HEK293T (cell line): ENCODE measurements at regions not wholly inside any gene's neighbourhood (a gene's known extent, or its start where the extent isn't known, plus 50 kb on each side); places are given as distances from the start of the nearest gene placed in this dataset.

ENCODE experiments used
- ARNT ChIP-seq: fragments of 450-650 bp; IDR thresholded peaks from 2 replicates; pipeline ENCODE4 v1.6.1; 2017; ENCODE audit warnings: mild to moderate bottlenecking
- ELF4 ChIP-seq: fragments of 450-650 bp; IDR thresholded peaks from 2 replicates; pipeline ENCODE4 v1.6.1; 2017; ENCODE audit warnings: antibody characterized with exemption
- FOXK2 ChIP-seq: fragments of 450-650 bp; IDR thresholded peaks from 2 replicates; pipeline ENCODE4 v1.6.1; 2016; ENCODE audit warnings: mild to moderate bottlenecking
- FOXM1 ChIP-seq: fragments of 450-650 bp; IDR thresholded peaks from 2 replicates; pipeline ENCODE4 v1.6.1; 2017; ENCODE audit warnings: mild to moderate bottlenecking, borderline replicate concordance
- NFRKB ChIP-seq: fragments of 450-650 bp; IDR thresholded peaks from 2 replicates; pipeline ENCODE4 v1.6.1; 2016; ENCODE audit warnings: mild to moderate bottlenecking, moderate library complexity
- SP1 ChIP-seq: fragments of 450-650 bp; IDR thresholded peaks from 2 replicates; pipeline ENCODE4 v1.6.1; 2017
- ZNF384 ChIP-seq: fragments of 450-650 bp; IDR thresholded peaks from 2 replicates; pipeline ENCODE4 v1.6.1; 2016

DNA sequence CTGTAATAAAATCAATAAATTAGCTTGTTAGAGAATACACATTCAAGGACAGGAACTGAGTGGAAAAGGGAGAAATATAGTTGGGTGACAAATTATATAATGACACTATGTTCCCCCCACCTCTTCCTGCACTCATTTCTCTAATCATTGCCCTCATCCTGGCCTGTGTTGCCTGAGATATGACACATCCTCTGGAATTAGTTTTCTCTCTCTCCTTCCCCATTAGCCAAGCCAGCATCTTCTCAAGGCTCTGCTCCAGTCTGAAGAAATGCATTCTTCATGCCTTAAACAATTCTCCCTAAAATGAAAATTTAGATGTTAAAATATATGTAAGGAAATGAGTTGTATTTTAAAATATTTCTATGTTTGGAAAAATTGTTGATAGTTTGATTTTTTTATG is 280.3 kb downstream of the POU4F1 start:
- TF ChIP-seq FOXM1 (no peak), ARNT (no peak), NFRKB (no peak), ELF4 (no peak), SP1 (no peak), ZNF384 (no peak), FOXK2 (no peak)
